ENCODE measurements at regions not wholly inside any gene's neighbourhood (a gene's known extent, or its start where the extent isn't known, plus 50 kb on each side); places are given as distances from the start of the nearest gene placed in this dataset.

GRCh38 chr4:151934766-151935165, 174.0 kb upstream of the GATB start:
- intact Hi-C loops (cut with micrococcal nuclease): no loop called here
- CTCF ChIA-PET: no interaction called here

DNA sequence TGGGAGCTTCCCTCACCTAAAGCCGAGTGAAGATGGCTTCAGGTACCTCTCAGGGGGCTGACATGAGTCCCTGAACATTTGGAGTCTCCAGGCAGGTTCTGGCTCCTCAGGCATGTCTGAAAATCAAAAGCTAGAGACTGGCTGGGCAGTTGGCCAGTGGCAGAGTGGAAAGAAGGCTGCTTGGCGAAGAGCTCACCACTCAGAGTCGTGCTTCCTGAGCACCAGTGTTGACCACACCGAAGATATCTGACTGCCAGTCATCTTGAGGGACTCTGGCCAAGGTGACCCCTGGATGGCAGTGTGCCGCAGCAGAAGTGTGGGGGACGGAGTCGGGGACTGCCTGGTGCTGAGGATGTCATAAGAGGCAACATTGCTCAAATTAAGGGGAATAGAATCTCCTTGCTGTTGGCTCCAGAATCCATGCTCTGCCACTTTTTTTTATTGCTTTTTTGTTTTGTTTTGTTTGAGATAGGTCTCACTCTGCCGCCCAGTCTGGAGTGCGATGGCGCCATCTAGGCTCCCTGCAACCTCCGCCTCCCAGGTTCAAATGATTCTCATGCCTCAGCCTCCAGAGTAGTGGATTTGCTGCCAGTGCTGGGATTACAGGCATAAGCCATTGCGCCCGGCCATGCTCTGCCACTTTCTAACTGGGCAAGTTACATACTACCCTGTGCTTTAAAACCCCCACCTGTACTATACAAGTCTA, 172.5 kb upstream of the GATB start:
- no TSS peak for BruUV-seq (replicated peaks)
- H3K9me2 ChIP-seq (replicated peaks; ENCODE audit: low read length): no peaks in the 10 kb centered on the region
- CTCF ChIA-PET: no interaction called here
- no peaks in the 10 kb centered on the region for H3K36me3 ChIP-seq (ENCODE audit: low read depth, low read length)
- H3K4me3 ChIP-seq (ENCODE audit: low read length): no peak overlapping the region
- H3K9me3 ChIP-seq (ENCODE audit: low read length): no peaks in the 10 kb centered on the region
- TF ChIP-seq EZH2phosphoT487 (IDR thresholded peaks at IDR 0.05; ENCODE audit: borderline replicate concordance, low read length): no peak
- TF ChIP-seq, protein P1, sequence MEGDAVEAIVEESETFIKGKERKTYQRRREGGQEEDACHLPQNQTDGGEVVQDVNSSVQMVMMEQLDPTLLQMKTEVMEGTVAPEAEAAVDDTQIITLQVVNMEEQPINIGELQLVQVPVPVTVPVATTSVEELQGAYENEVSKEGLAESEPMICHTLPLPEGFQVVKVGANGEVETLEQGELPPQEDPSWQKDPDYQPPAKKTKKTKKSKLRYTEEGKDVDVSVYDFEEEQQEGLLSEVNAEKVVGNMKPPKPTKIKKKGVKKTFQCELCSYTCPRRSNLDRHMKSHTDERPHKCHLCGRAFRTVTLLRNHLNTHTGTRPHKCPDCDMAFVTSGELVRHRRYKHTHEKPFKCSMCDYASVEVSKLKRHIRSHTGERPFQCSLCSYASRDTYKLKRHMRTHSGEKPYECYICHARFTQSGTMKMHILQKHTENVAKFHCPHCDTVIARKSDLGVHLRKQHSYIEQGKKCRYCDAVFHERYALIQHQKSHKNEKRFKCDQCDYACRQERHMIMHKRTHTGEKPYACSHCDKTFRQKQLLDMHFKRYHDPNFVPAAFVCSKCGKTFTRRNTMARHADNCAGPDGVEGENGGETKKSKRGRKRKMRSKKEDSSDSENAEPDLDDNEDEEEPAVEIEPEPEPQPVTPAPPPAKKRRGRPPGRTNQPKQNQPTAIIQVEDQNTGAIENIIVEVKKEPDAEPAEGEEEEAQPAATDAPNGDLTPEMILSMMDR (conservative IDR thresholded peaks at IDR 0.05; ENCODE audit: low read depth, low read length): no peak
- TF ChIP-seq EZH2 (IDR thresholded peaks at IDR 0.05; ENCODE audit: low read length, unreplicated experiment): no peak
- no peak for ATAC-seq
- no peaks in the 10 kb centered on the region for H4K20me1 ChIP-seq (ENCODE audit: low read length)
- H3K27ac ChIP-seq (ENCODE audit: low read length): no peak overlapping the region
- H3K79me2 ChIP-seq (ENCODE audit: low read length): no peaks in the 10 kb centered on the region
- POLR2A ChIA-PET (ENCODE audit: unreplicated experiment): no interaction called here
- no peak overlapping the region for H3K4me2 ChIP-seq (ENCODE audit: low read length)
- DNase-seq: no peak
- no peaks in the 10 kb centered on the region for H3F3A ChIP-seq (ENCODE audit: low read length, unreplicated experiment)
- intact Hi-C loops (cut with micrococcal nuclease): no loop called here
- no peaks in the 10 kb centered on the region for H3K4me1 ChIP-seq (ENCODE audit: insufficient read depth, low read length)
- no peak overlapping the region for H2AFZ ChIP-seq (ENCODE audit: low read length)
- no peaks in the 10 kb centered on the region for H3K27me3 ChIP-seq (ENCODE audit: low read length)
- H3K9ac ChIP-seq (ENCODE audit: low read length): no peak overlapping the region

More at GRCh38 chr4:151934766-151935165, 174.0 kb upstream of the GATB start:
- no peak for DNase-seq
- no peaks in the 10 kb centered on the region for H3K36me3 ChIP-seq (ENCODE audit: low read depth, low read length)
- no peak overlapping the region for H2AFZ ChIP-seq (ENCODE audit: low read length)
- no TSS peak for BruUV-seq (replicated peaks)
- no peak for TF ChIP-seq EZH2 (IDR thresholded peaks at IDR 0.05; ENCODE audit: low read length, unreplicated experiment)
- no peak for TF ChIP-seq EZH2phosphoT487 (IDR thresholded peaks at IDR 0.05; ENCODE audit: borderline replicate concordance, low read length)
- TF ChIP-seq, protein P1 (conservative IDR thresholded peaks at IDR 0.05; ENCODE audit: low read depth, low read length): no peak
- POLR2A ChIA-PET (ENCODE audit: unreplicated experiment): no interaction called here
- no peaks in the 10 kb centered on the region for H3F3A ChIP-seq (ENCODE audit: low read length, unreplicated experiment)
- H3K9me3 ChIP-seq (ENCODE audit: low read length): no peaks in the 10 kb centered on the region
- no peak overlapping the region for H3K9ac ChIP-seq (ENCODE audit: low read length)
- no peaks in the 10 kb centered on the region for H3K27me3 ChIP-seq (ENCODE audit: low read length)
- H3K4me3 ChIP-seq (ENCODE audit: low read length): no peak overlapping the region
- no peaks in the 10 kb centered on the region for H3K4me1 ChIP-seq (ENCODE audit: insufficient read depth, low read length)
- no peaks in the 10 kb centered on the region for H3K9me2 ChIP-seq (replicated peaks; ENCODE audit: low read length)
- H3K4me2 ChIP-seq (ENCODE audit: low read length): no peak overlapping the region
- H3K27ac ChIP-seq (ENCODE audit: low read length): no peak overlapping the region
- H4K20me1 ChIP-seq (ENCODE audit: low read length): no peaks in the 10 kb centered on the region
- H3K79me2 ChIP-seq (ENCODE audit: low read length): no peaks in the 10 kb centered on the region
- ATAC-seq: no peak

DNA sequence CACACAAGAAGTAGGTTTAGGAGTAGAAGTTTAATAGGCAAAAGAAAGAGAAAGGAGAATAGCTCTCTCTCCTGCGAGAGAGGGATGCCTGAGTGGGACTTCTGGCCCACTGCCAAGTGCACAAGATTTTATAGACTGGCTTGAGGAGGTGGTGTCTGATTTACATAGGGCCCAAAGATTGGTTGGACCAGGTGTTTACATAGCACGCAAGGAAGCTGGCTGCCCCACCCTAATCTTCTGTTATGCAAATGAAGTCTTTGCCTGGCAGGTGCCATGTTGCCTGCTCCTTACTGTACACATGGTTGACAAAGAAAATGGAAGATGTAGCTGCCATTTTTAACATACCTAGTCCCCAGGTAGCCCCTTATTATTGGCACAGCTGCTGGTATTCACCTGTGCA, 170.8 kb upstream of the GATB start:
- Histone ChIP-seq H3K9me3 (ENCODE audit: low read length) (no peaks in the 10 kb centered on the region), H3K9ac (ENCODE audit: low read length) (no peak overlapping the region), H3K27ac (ENCODE audit: low read length) (no peak overlapping the region), H4K20me1 (ENCODE audit: low read length) (no peaks in the 10 kb centered on the region), H3K9me2 (replicated peaks; ENCODE audit: low read length) (no peaks in the 10 kb centered on the region), H3K79me2 (ENCODE audit: low read length) (no peaks in the 10 kb centered on the region), H3K4me3 (ENCODE audit: low read length) (no peak overlapping the region), H3K36me3 (ENCODE audit: low read depth, low read length) (no peaks in the 10 kb centered on the region), H3K27me3 (ENCODE audit: low read length) (no peaks in the 10 kb centered on the region), H3K4me1 (ENCODE audit: insufficient read depth, low read length) (no peaks in the 10 kb centered on the region), H2AFZ (ENCODE audit: low read length) (no peak overlapping the region), H3F3A (ENCODE audit: low read length, unreplicated experiment) (no peaks in the 10 kb centered on the region), H3K4me2 (ENCODE audit: low read length) (no peak overlapping the region)
- DNase-seq (no peak), ATAC-seq (no peak)
- CTCF ChIA-PET: no interaction called here
- BruUV-seq (replicated peaks): no TSS peak
- TF ChIP-seq, protein P1 (conservative IDR thresholded peaks at IDR 0.05; ENCODE audit: low read depth, low read length): no peak
- TF ChIP-seq EZH2 (IDR thresholded peaks at IDR 0.05; ENCODE audit: low read length, unreplicated experiment): no peak
- TF ChIP-seq EZH2phosphoT487 (IDR thresholded peaks at IDR 0.05; ENCODE audit: borderline replicate concordance, low read length): no peak
- POLR2A ChIA-PET (ENCODE audit: unreplicated experiment): no interaction called here
- intact Hi-C loops (cut with micrococcal nuclease): no loop called here

Measured in PC-3 (cell line).